Thoracic aorta (tissue), 2 donors: ENCODE measurements at regions not wholly inside any gene's neighbourhood (a gene's known extent, or its start where the extent isn't known, plus 50 kb on each side); places are given as distances from the start of the nearest gene placed in this dataset.

Experiments used
- ATAC-seq: fragments of 150-250 bp; one replicate; pipeline ENCODE4 v1.8.0; 2017; ENCODE audit warnings: low read depth; ENCODE audit not compliant: insufficient number of reproducible peaks, low FRiP score
- DNase-seq: peaks from one replicate; pipeline ENCODE4 v3.0.0-alpha.2; 2020; ENCODE audit warnings: low spot score
- H3K27ac ChIP-seq, 2 donors: fragments of 200-600 bp; sonication (generic); 1 replicate in 1 of 2; 2 replicates in 1 of 2; pipeline ENCODE4 v1.5.1; 2016; ENCODE audit warnings: mild to moderate bottlenecking in 2 of 2, moderate library complexity in 2 of 2
- H3K27me3 ChIP-seq: fragments of 200-600 bp; sonication (generic); replicated peaks from 2 replicates; pipeline ENCODE4 v1.6.0; 2016; ENCODE audit warnings: mild to moderate bottlenecking; ENCODE audit not compliant: insufficient read depth
- H3K36me3 ChIP-seq: fragments of 200-600 bp; sonication (generic); one replicate; pipeline ENCODE4 v1.5.1; 2016
- H3K4me1 ChIP-seq, 2 donors: fragments of 200-600 bp; sonication (generic); 1 replicate in 1 of 2; 2 replicates in 1 of 2; pipeline versions ENCODE4 v1.5.1 to v1.6.0; 2016; ENCODE audit warnings: low read depth in 2 of 2, mild to moderate bottlenecking in 1 of 2; ENCODE audit not compliant: control insufficient read depth in 1 of 2
- H3K4me3 ChIP-seq: fragments of 200-600 bp; sonication (generic); 2 replicates; pipeline ENCODE4 v1.5.1; 2016; ENCODE audit warnings: mild to moderate bottlenecking
- H3K9me3 ChIP-seq: fragments of 200-600 bp; sonication (generic); 2 replicates; pipeline ENCODE4 v1.5.1; 2016
- TF ChIP-seq, protein P1 (sequence below): fragments of 200-600 bp; sonication (generic); IDR thresholded peaks from one replicate; pipeline ENCODE4 v1.5.1; 2019; ENCODE audit warnings: antibody characterized with exemption

GRCh38 chr20:22305381-22305780 is 279.0 kb downstream of the FOXA2 start:
- Histone ChIP-seq H3K27me3 (no peaks in the 10 kb centered on the region), H3K9me3 (no peaks in the 10 kb centered on the region), H3K27ac (no peak overlapping the region), H3K4me3 (no peak overlapping the region), H3K36me3 (no peaks in the 10 kb centered on the region), H3K4me1 (no peaks in the 10 kb centered on the region)
- no peak for DNase-seq
- ATAC-seq, result no peak
- TF ChIP-seq, protein P1, sequence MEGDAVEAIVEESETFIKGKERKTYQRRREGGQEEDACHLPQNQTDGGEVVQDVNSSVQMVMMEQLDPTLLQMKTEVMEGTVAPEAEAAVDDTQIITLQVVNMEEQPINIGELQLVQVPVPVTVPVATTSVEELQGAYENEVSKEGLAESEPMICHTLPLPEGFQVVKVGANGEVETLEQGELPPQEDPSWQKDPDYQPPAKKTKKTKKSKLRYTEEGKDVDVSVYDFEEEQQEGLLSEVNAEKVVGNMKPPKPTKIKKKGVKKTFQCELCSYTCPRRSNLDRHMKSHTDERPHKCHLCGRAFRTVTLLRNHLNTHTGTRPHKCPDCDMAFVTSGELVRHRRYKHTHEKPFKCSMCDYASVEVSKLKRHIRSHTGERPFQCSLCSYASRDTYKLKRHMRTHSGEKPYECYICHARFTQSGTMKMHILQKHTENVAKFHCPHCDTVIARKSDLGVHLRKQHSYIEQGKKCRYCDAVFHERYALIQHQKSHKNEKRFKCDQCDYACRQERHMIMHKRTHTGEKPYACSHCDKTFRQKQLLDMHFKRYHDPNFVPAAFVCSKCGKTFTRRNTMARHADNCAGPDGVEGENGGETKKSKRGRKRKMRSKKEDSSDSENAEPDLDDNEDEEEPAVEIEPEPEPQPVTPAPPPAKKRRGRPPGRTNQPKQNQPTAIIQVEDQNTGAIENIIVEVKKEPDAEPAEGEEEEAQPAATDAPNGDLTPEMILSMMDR, result no peak

- Histone ChIP-seq H3K36me3 (no peaks in the 10 kb centered on the region), H3K4me1 (no peaks in the 10 kb centered on the region), H3K9me3 (no peaks in the 10 kb centered on the region), H3K27ac (no peak overlapping the region), H3K4me3 (no peak overlapping the region), H3K27me3 (no peaks in the 10 kb centered on the region)
- TF ChIP-seq, protein P1, result no peak
- DNase-seq, result no peak
- no peak for ATAC-seq
Measured at GRCh38 chr20:22303523-22303922, 280.8 kb downstream of the FOXA2 start.

DNA sequence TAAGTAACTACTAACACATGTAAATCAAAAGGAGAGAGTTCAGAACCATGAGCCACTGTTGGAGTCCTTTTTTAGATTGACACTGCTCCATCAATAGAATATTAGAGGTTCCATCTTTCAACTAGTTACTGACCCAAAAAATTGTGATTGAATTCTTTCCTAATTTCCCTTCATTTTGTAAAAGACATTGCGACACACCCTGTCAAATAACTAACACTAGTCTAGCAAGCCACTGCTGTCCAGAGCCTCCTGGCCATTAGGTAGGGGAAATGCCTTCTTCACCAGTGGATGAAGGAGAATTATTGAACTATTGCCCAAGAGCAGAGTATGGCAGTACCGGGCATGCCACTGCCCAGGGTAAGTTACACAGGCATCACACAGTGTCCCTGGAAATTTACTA is 282.3 kb downstream of the FOXA2 start:
- Histone ChIP-seq H3K9me3 (no peaks in the 10 kb centered on the region), H3K4me1 (no peaks in the 10 kb centered on the region), H3K27ac (no peak overlapping the region), H3K27me3 (no peaks in the 10 kb centered on the region), H3K4me3 (no peak overlapping the region), H3K36me3 (no peaks in the 10 kb centered on the region)
- DNase-seq (no peak), ATAC-seq (no peak)
- TF ChIP-seq, protein P1, result no peak

- Histone ChIP-seq H3K9me3 (no peaks in the 10 kb centered on the region), H3K4me3 (no peak overlapping the region), H3K4me1 (no peaks in the 10 kb centered on the region), H3K36me3 (no peaks in the 10 kb centered on the region), H3K27ac (no peak overlapping the region), H3K27me3 (no peaks in the 10 kb centered on the region)
- TF ChIP-seq, protein P1, result no peak
- ATAC-seq (no peak), DNase-seq (no peak)
Measured at GRCh38 chr20:22293886-22294285, 290.5 kb downstream of the FOXA2 start.

DNA sequence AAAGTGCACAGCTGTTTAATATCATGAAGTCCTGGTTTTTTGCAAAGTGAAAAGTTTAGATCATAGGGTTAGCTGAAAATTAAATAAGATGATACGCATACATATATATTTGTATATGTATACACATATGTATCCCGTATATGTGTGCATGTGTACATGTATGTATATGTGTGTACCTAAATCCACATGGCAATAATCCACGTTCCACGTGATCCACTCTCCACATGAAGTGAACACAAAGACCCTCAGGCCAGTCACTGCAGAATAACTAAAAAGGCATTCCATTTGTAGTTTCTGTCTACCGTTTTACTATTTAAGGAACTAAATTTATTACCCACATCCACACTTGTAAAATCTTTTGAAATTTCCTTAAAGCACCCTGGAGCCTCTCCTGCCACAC is 294.9 kb downstream of the FOXA2 start:
- TF ChIP-seq, protein P1, result no peak
- Histone ChIP-seq H3K36me3 (no peaks in the 10 kb centered on the region), H3K4me1 (no peaks in the 10 kb centered on the region), H3K4me3 (no peak overlapping the region), H3K9me3 (no peaks in the 10 kb centered on the region), H3K27me3 (no peaks in the 10 kb centered on the region), H3K27ac (no peak overlapping the region)
- DNase-seq, result no peak
- no peak for ATAC-seq
